SH-SY5Y (cell line): ENCODE measurements at regions not wholly inside any gene's neighbourhood (a gene's known extent, or its start where the extent isn't known, plus 50 kb on each side); places are given as distances from the start of the nearest gene placed in this dataset.

Experiments
- GATA2 ChIP-seq: IDR thresholded peaks from 2 replicates; pipeline ENCODE4 v1.6.1; 2011; ENCODE audit warnings: mild to moderate bottlenecking, low read depth, low read length
- GATA3 ChIP-seq: IDR thresholded peaks from 2 replicates; pipeline ENCODE4 v1.6.1; 2011; ENCODE audit warnings: low read depth, mild to moderate bottlenecking, low read length, moderate library complexity

- TF ChIP-seq GATA2 (peak; percentile 82; the same call in 1 of the 2 replicates), GATA3 (peak; percentile 95)
Observed at GRCh38 chr4:41838590-41838989, 90.1 kb upstream of the PHOX2B start.
